Keratinocyte (primary cell): ENCODE measurements at regions not wholly inside any gene's neighbourhood (a gene's known extent, or its start where the extent isn't known, plus 50 kb on each side); places are given as distances from the start of the nearest gene placed in this dataset.

Experiments
- DNase-seq: peaks from one replicate; pipeline ENCODE4 v3.0.0-alpha.2; 2011; ENCODE audit warnings: low read depth, missing footprints, low spot score
- FAIRE-seq: peaks from 2 replicates; lab custom pipeline; 2011; peaks lifted over from hg19 to GRCh38; lab: Jason Lieb, UNC
- H2AFZ ChIP-seq: 2 replicates; pipeline ENCODE4 v1.6.0; 2012; ENCODE audit warnings: low read length, control low read depth, inconsistent platforms; ENCODE audit not compliant: control insufficient read depth
- H3K27ac ChIP-seq: 2 replicates; pipeline ENCODE4 v1.5.1; 2011; ENCODE audit warnings: low read length; ENCODE audit not compliant: control insufficient read depth, insufficient read depth
- H3K27me3 ChIP-seq: 3 replicates; pipeline ENCODE4 v1.6.0; 2011; ENCODE audit warnings: low read length; ENCODE audit not compliant: control insufficient read depth, insufficient read depth; ENCODE audit errors: extremely low read depth
- H3K36me3 ChIP-seq, 2 experiments: 2 replicates in 1 of 2; 3 replicates in 1 of 2; pipeline ENCODE4 v1.5.1; 2011; ENCODE audit warnings: low read length in 2 of 2, mild to moderate bottlenecking in 1 of 2; ENCODE audit not compliant: control insufficient read depth in 2 of 2, insufficient read depth in 2 of 2; ENCODE audit errors: extremely low read depth in 1 of 2
- H3K4me1 ChIP-seq: 3 replicates; pipeline ENCODE4 v1.5.1; 2011; ENCODE audit warnings: low read length; ENCODE audit not compliant: control insufficient read depth, insufficient read depth; ENCODE audit errors: extremely low read depth
- H3K4me2 ChIP-seq: 3 replicates; pipeline ENCODE4 v1.6.0; 2011; ENCODE audit warnings: low read depth, low read length; ENCODE audit not compliant: control insufficient read depth, insufficient read depth; ENCODE audit errors: extremely low read depth
- H3K4me3 ChIP-seq, 3 experiments: fragments of 200-600 bp in 1 of 3; sonication (generic) in 1 of 3; 2 replicates in 2 of 3; 3 replicates in 1 of 3; pipeline ENCODE4 v1.5.1; 2011 to 2016; ENCODE audit warnings: low read length in 3 of 3, mild to moderate bottlenecking in 3 of 3, control low read depth in 2 of 3, inconsistent platforms in 1 of 3, low read depth in 1 of 3, mixed read lengths in 1 of 3, mixed run types in 1 of 3, moderate library complexity in 1 of 3; ENCODE audit not compliant: control insufficient read depth in 2 of 3, insufficient read depth in 2 of 3; ENCODE audit errors: extremely low read depth in 1 of 3
- H3K79me2 ChIP-seq: 2 replicates; pipeline ENCODE4 v1.6.0; 2012; ENCODE audit warnings: low read length; ENCODE audit not compliant: control insufficient read depth, insufficient read depth
- H3K9ac ChIP-seq: 3 replicates; pipeline ENCODE4 v1.6.0; 2011; ENCODE audit warnings: low read length; ENCODE audit not compliant: control insufficient read depth, insufficient read depth; ENCODE audit errors: extremely low read depth
- H3K9me1 ChIP-seq: 3 replicates; pipeline ENCODE4 v1.6.0; 2011; ENCODE audit warnings: low read length; ENCODE audit not compliant: control insufficient read depth, insufficient read depth; ENCODE audit errors: extremely low read depth
- H3K9me3 ChIP-seq: 2 replicates; pipeline ENCODE4 v1.5.1; 2012; ENCODE audit warnings: low read depth, low read length; ENCODE audit not compliant: control insufficient read depth
- H4K20me1 ChIP-seq: 3 replicates; pipeline ENCODE4 v1.6.0; 2011; ENCODE audit warnings: low read length; ENCODE audit not compliant: control insufficient read depth, insufficient read depth; ENCODE audit errors: extremely low read depth
- CTCF ChIP-seq, 3 experiments: IDR thresholded peaks in 1 of 3; conservative IDR thresholded peaks in 1 of 3; optimal IDR thresholded peaks in 1 of 3; 2 replicates in 2 of 3; 3 replicates in 1 of 3; pipeline versions ENCODE3 to v1.5.1; 2011; ENCODE audit warnings: low read length in 3 of 3, mild to moderate bottlenecking in 3 of 3, moderate library complexity in 2 of 3, control low read depth in 1 of 3, inconsistent platforms in 1 of 3; ENCODE audit not compliant: insufficient read depth in 2 of 3; ENCODE audit errors: extremely low read depth in 1 of 3
- EZH2 ChIP-seq: IDR thresholded peaks from one replicate; pipeline ENCODE4 v1.6.1; 2012; ENCODE audit warnings: inconsistent platforms, mild to moderate bottlenecking, low read length, moderate library complexity
- dilution Hi-C: fragments of 300-500 bp; cut with MboI; formaldehyde crosslinking; loops from one replicate; pipeline ENCODE4 v1.7.0; 2020; ENCODE audit warnings: low sequenced_read_pairs; ENCODE audit not compliant: extremely low pct_ligation_motif_present

GRCh38 chr20:48210111-48211027 is 425.1 kb upstream of the SULF2 start:
- no peaks in the 10 kb centered on the region for H3K79me2 ChIP-seq
- dilution Hi-C loops: no loop called here
- no peak for DNase-seq
- no peak overlapping the region for H2AFZ ChIP-seq
- H3K9me3 ChIP-seq: no peaks in the 10 kb centered on the region
- no peaks in the 10 kb centered on the region for H3K9me1 ChIP-seq
- no peak overlapping the region for H3K9ac ChIP-seq
- no peak overlapping the region for H3K27ac ChIP-seq
- H3K27me3 ChIP-seq: peaks cover 12% of the 10 kb centered on the region
- TF ChIP-seq EZH2 (no peak), CTCF (optimal IDR thresholded peaks at IDR 0.05 in 1 of 3, IDR thresholded peaks at IDR 0.05 in 1 of 3, conservative IDR thresholded peaks at IDR 0.05 in 1 of 3; ENCODE audit: extremely low read depth in 1 of 3, insufficient read depth in 2 of 3, low read length in 3 of 3) (no peak)
- H3K36me3 ChIP-seq: no peaks in the 10 kb centered on the region
- no peak overlapping the region for H3K4me3 ChIP-seq
- no peaks in the 10 kb centered on the region for H4K20me1 ChIP-seq
- no peak for FAIRE-seq
- no peaks in the 10 kb centered on the region for H3K4me1 ChIP-seq
- H3K4me2 ChIP-seq: no peak overlapping the region

GRCh38 chr20:48209102-48209501 is 423.8 kb upstream of the SULF2 start:
- Histone ChIP-seq H3K27me3 (peaks cover 12% of the 10 kb centered on the region), H4K20me1 (no peaks in the 10 kb centered on the region), H3K27ac (no peak overlapping the region), H3K36me3 (no peaks in the 10 kb centered on the region), H3K4me2 (no peak overlapping the region), H3K9me1 (no peaks in the 10 kb centered on the region), H2AFZ (no peak overlapping the region), H3K79me2 (no peaks in the 10 kb centered on the region), H3K9ac (no peak overlapping the region), H3K4me3 (no peak overlapping the region), H3K9me3 (no peaks in the 10 kb centered on the region), H3K4me1 (no peaks in the 10 kb centered on the region)
- DNase-seq (no peak), FAIRE-seq (no peak)
- dilution Hi-C loops: no loop called here
- TF ChIP-seq EZH2: no peak
- TF ChIP-seq CTCF (optimal IDR thresholded peaks at IDR 0.05 in 1 of 3, IDR thresholded peaks at IDR 0.05 in 1 of 3, conservative IDR thresholded peaks at IDR 0.05 in 1 of 3; ENCODE audit: extremely low read depth in 1 of 3, insufficient read depth in 2 of 3, low read length in 3 of 3): no peak
